Epithelial cell of prostate (primary cell): ENCODE measurements at regions not wholly inside any gene's neighbourhood (a gene's known extent, or its start where the extent isn't known, plus 50 kb on each side); places are given as distances from the start of the nearest gene placed in this dataset.

Experiments used
- DNase-seq: peaks from one replicate; pipeline ENCODE4 v3.0.0-alpha.2; 2011; ENCODE audit warnings: low read depth, low spot score
- H3K27ac ChIP-seq: fragments of 450-650 bp; 2 replicates; pipeline ENCODE4 v1.5.1; 2017; ENCODE audit warnings: mild to moderate bottlenecking

DNA sequence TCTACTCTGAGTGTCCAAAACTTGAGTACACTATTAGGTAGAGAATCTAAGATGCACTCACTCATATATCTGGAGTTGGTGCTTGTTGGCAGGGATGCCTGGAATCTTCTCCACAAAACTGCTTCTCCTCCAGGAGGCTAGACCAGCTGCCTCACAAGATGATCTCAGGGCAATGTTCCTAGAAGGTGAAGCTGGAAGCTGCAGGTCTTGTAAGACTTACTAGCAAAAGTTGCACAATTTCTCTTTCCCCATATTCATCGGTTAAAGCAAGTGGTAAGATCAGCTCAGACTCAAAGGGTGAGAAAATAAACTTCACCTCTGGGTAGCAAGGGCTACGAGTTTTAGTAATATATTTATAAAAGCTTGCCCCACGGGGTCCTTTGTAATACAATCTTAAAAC, 454.4 kb upstream of the ACVR2A start:
- no peak overlapping the region for H3K27ac ChIP-seq
- no peak for DNase-seq

DNA sequence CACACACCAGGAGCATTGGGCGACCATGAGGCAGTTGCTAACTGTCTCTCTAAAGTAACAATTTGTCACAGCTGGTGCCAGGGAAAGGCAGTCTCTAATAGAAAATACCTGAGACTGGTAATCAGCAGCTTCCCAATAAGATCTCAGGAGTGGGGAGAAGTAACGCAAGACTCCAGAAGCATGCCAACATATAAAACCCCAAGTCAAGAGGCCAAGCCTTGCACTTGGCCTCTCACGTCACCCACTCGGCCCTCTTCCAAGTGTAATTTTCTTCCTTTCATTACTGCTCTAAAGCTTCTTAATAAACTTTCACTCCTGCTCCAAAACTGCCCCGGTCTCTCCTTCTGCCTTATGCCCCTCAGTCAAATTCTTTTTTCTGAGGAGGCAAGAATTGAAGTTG, 455.6 kb upstream of the ACVR2A start:
- DNase-seq = no peak
- no peak overlapping the region for H3K27ac ChIP-seq

- H3K27ac ChIP-seq = no peak overlapping the region
- no peak for DNase-seq
These were observed 456.6 kb upstream of the ACVR2A start for GRCh38 chr2:147388217-147388616.

DNA sequence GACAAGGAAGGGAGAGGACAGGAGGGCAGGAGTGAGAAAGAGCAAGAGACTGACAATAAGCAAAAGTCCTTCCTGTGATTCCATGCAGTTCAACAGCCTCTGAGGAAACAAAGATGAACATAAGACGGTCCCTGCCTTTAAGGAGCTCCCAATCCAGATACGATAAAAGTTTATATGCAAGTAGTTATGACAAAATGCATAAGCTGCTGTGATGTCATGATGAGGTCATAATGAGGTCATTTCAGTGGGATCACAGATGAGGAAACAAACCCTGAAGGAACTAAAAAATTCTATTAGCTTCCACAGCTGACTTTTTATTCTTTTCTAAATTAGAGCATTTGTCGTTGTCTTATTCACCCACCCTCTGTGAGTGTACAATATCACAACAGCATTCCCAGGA, 458.5 kb upstream of the ACVR2A start:
- no peak overlapping the region for H3K27ac ChIP-seq
- DNase-seq = no peak

GRCh38 chr2:147385600-147385999, 459.2 kb upstream of the ACVR2A start:
- no peak overlapping the region for H3K27ac ChIP-seq
- DNase-seq = no peak

DNA sequence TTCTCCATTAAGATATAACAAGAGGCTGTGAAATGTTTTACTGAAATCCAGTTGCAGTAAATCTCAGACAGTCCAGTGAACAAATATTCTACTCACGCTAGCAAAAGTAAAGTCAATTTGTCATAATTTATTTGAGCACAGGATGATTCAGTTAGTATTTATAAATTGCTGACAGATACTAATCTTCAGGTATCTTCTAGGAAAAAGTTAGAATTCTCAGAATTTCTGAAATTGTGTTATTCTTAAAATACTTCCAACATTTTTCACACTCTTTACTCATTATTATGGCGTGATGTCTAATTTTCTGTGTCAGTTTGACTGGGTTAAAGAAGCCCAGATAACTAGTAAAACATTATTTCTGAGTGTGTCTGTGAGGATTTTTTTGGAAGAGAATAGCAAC, 460.2 kb upstream of the ACVR2A start:
- no peak overlapping the region for H3K27ac ChIP-seq
- no peak for DNase-seq

DNA sequence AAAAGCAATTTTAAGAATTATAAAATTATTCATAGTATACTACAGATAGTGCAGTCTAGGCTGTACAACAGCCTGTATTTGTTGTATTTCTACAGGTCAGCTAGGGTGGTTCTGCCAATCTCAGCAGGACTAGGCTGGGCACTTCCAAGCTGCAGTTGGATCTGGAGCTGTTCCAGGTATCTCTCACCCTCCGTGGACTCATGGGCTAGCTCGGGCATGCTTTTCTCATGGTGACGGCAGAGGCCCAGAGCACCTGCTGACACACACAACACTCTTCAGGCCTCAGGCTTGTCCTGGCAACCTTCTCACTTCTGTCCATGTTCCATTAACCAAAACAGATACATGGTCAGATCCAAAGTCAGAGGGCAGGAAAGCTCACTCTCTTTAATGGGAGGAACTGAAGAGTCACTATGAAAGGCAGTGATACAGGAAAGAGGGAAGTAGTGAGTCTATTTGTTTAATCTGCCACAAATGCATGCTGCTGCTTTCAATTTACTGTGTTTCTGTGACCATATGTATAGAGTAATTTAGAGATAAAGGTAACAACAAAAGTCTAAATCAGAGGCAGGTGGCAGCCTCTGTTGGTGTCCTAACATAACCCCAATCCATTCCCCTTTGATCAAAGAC, 462.4 kb upstream of the ACVR2A start:
- peak overlapping the region; percentile 52 for H3K27ac ChIP-seq
- peak; percentile 88 for DNase-seq

DNA sequence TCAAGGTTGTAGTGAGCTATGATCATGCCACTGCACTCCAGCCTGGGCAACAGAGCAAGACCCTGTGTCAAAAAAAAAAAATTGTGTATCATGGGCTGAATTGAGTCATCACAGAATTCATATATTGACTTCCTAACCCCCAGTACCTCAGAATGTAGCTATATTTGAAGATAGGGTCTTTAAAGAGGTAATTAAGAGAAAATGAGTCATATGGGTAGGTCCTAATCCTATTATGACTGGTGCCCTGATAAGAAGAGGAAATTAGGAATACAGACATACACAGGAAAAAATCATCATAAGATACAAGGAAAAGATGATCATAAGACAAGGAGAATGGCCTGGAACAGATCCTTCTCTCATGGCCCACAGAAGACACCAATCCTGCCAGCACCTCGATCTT, 466.4 kb upstream of the ACVR2A start:
- no peak overlapping the region for H3K27ac ChIP-seq
- no peak for DNase-seq

DNA sequence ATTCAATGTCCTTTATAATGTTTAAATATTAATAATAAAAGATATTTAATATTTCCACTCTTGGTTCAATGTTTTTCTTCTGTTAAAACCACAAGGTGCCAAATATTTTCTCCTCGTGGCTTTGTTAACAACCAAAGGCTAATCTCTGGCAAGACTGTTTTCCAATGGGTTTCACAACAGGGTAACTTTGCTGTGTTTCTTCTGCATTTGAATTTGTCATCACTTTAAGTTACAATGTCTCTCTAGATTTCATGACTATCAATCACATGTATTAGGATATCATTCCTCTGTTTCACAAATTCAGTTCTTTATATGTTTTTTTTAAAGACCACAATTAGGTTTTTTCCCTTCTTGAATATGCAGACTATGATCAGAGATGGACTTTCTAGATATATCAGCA, 469.8 kb upstream of the ACVR2A start:
- H3K27ac ChIP-seq = no peak overlapping the region

GRCh38 chr2:147374423-147374811, 470.4 kb upstream of the ACVR2A start:
- no peak for DNase-seq
- H3K27ac ChIP-seq = no peak overlapping the region

More for the DNA sequence above, 469.8 kb upstream of the ACVR2A start:
- no peak for DNase-seq

GRCh38 chr2:147373800-147374422, 470.9 kb upstream of the ACVR2A start:
- no peak overlapping the region for H3K27ac ChIP-seq

DNA sequence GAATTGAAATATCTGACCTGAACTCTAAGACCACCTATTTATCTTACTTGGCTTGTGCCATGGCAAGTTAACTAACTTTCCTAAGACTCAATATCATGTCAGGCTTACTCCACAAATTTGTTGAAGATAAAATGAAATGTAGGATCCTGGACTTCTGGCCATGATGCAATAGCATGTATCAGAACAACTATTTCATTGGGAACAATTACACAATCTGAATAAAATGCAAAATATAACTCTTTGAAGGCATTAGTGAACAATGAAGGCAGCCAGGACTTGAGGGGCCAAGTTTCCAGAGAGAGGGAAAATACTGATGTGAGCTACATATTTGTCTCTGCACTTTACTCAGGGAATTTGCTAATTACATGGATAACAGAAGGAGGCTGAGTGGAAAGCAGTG, 476.5 kb upstream of the ACVR2A start:
- H3K27ac ChIP-seq = no peak overlapping the region
- DNase-seq = no peak

More at GRCh38 chr2:147373800-147374422, 470.9 kb upstream of the ACVR2A start:
- no peak for DNase-seq

GRCh38 chr2:147366279-147366678, 478.6 kb upstream of the ACVR2A start:
- DNase-seq = no peak
- H3K27ac ChIP-seq = no peak overlapping the region

DNA sequence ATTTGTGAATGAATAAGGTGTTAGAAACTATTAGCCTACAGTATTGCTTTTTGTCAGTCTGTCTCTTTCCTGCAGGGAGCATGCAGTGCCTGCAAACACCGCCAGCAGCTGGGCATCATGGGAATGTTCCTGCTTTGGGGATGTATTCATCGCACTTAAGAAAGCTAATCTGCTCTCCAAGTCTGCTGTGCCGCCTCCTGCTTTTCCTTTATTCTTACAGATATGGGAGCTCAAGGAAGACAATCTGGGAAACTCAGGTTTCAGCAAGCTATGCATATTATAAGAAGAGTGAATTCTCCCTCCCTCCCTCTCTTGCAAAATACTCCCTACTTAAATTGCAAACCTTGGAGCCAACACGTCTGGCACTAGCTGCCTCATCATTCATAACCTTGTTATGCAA, 479.2 kb upstream of the ACVR2A start:
- H3K27ac ChIP-seq = no peak overlapping the region
- no peak for DNase-seq

DNA sequence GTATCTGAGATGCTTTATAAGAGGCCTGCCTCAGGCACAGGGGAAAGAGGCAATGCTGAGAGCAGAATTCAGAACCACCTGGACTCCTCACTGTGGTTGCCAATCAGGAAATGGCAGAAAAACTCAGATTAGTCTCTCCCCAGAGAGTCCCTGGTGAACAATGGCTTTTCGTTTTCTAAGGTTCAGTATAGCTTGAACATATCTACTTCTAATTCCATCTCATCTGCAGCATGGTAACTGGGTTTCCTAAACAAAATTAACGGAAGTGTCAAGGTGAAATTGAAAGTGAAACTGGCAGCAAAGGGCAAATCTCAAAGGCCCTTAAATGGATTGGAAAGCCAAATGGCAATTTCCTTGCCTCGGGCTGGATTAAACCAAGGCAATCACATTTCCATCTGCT, 480.2 kb upstream of the ACVR2A start:
- H3K27ac ChIP-seq = no peak overlapping the region
- DNase-seq = no peak

GRCh38 chr2:147363181-147363580, 481.6 kb upstream of the ACVR2A start:
- DNase-seq = no peak
- no peak overlapping the region for H3K27ac ChIP-seq

- H3K27ac ChIP-seq = no peak overlapping the region
- DNase-seq = no peak
These were observed 486.5 kb upstream of the ACVR2A start for GRCh38 chr2:147358375-147358774.

DNA sequence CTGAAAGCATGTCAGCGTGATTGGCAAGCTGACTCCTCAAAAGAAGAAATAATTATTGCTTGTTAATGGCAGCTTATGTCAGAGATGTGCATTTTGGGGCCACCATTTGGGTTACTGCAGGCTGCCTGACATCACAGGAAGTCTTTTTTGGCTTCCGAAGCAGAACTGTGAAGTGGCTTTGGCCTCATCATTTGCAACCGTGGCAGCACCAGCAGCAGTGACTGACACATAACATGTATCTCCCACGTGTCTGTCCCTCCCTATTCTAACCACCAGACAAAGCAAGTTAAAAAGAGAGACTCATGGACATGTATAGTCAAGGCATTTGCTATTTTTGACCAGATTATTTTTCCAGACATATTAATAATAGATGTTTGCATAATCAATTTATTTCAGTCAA, 488.7 kb upstream of the ACVR2A start:
- no peak for DNase-seq
- no peak overlapping the region for H3K27ac ChIP-seq

DNA sequence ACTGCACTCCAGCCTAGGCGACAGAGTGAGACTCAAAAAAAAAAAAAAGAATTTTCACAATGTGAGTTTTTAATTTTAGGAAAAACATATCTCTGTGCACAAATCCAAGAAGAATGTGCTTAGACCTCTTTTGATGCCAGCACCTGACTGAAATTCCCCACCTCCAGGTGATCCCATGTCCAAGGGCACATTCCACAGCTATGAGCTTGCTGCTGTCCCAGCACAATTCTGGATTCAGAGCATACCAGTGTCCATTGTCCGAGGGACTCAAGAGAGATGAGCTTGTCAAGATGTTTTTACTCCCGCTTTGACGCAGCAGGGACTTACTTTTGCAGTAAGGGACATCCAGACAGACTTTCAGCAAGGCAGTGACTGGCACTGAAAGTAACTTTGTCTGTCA, 489.1 kb upstream of the ACVR2A start:
- DNase-seq = no peak
- H3K27ac ChIP-seq = no peak overlapping the region

DNA sequence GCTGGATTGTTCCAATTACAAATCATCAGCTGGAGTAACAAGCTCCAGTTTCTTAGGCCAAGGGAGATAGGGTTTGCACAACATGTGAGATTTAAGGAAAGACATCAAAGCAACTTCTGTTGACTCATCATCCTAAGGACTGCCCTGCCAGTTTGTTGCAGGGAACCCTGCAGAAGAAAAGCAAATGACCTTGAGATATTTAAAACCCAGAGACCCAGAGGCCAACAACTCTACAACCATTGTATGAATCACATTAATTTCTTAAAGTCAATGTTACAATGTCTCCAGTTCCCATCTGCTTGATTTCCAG, 491.8 kb upstream of the ACVR2A start:
- H3K27ac ChIP-seq = no peak overlapping the region
- no peak for DNase-seq

DNA sequence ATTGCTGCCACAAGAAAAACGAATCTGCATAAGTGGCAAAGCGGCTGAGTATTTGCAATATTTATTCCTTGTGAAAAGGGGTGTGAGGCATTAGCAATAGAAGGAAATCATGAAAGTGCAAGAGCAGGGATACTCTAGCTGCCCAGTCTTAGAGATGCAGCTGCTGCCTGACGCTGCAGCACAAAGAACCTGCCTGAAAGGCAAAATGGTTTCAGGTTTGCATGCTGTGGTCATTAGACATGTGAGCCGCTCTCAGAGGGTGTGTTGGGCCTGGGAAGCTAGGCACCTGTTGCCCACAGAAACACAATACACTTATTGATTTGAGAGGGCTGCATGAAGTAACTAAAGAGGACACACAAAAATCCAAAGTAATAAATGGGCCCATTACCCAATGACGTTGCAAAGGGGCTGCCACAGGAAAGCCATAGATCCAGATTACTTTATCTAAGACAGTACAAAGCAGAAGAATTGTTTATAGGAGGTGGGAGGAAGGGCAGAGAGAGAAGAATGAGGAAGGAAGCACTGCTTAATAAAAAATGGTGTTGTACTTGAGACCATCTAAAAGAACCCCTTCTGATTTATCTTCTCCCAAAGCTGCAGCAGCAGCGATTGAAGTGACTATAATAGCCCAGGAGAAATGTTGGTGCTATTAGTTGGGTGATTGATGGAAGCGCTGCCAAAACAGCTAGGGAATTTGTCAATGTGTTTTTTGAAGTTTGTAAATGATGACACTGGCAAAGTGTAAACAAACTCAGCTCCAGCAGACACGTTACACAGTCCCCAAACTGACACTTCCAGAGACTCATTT, 492.4 kb upstream of the ACVR2A start:
- DNase-seq = no peak
- H3K27ac ChIP-seq = no peak overlapping the region

DNA sequence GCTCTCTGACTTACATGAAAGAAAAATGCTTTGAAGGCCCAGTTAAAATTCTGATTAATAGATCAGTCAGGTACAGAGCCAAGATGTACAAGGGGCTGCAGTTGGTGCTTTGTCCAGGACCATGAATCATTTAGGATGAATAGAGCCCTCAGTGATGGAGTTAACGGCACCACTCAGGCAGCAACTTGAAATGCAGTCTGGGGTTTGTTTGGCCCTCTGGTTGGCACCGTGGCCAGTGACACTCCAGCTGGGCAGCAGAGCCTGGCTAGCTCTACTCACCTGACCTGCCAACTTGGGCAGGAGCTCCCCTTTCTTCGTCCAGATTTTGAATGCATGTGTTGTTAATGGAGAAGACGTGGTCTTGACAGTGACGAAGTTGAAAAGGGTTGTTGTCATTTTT, 493.0 kb upstream of the ACVR2A start:
- no peak for DNase-seq
- no peak overlapping the region for H3K27ac ChIP-seq
